Spleen (tissue), 7 donors: ENCODE measurements at regions not wholly inside any gene's neighbourhood (a gene's known extent, or its start where the extent isn't known, plus 50 kb on each side); places are given as distances from the start of the nearest gene placed in this dataset.

Source experiments
- CTCF ChIP-seq, 11 experiments: fragments of 200-600 bp in 7 of 11; fragments of 450-650 bp in 4 of 11; sonication (generic) in 4 of 11; IDR thresholded peaks in 8 of 11; conservative IDR thresholded peaks in 3 of 11; 1 replicate in 7 of 11; 2 replicates in 4 of 11; pipeline versions ENCODE4 v1.4.0 to v1.8.0; 2016 to 2021; ENCODE audit warnings: antibody characterized with exemption in 11 of 11, inconsistent platforms in 4 of 11, mild to moderate bottlenecking in 1 of 11
- POLR2A ChIP-seq, 3 donors: fragments of 450-650 bp; IDR thresholded peaks; one replicate each; pipeline ENCODE4 v1.5.1; 2017; ENCODE audit warnings: antibody characterized with exemption in 3 of 3, mild to moderate bottlenecking in 1 of 3
- donor health status: DM: no; HTN: no; CAD: no; lungs with moderate emphysema.
- donor health status: DM: no; HTN: no; CAD: no.
- donor health status: DM: no; HTN: no; CAD: no.

GRCh38 chr12:93972411-93973208, 175.8 kb upstream of the PLXNC1 start:
- no peak for TF ChIP-seq CTCF (IDR thresholded peaks at IDR 0.05 in 8 of 11, conservative IDR thresholded peaks at IDR 0.05 in 3 of 11)
- TF ChIP-seq POLR2A (IDR thresholded peaks at IDR 0.05): no peak
